CD4-positive, alpha-beta T cell (primary cell): ENCODE measurements at regions not wholly inside any gene's neighbourhood (a gene's known extent, or its start where the extent isn't known, plus 50 kb on each side); places are given as distances from the start of the nearest gene placed in this dataset.

ENCODE experiments used
- ATAC-seq: fragments of 200-7000 bp; cut with Tn5 transposase; one replicate; pipeline ENCODE4 v1.10.0; 2022; ENCODE audit warnings: mild to moderate bottlenecking; ENCODE audit not compliant: poor library complexity
- CTCF ChIA-PET: fragments of 350-600 bp; sonication (Branson Sonifier 250); formaldehyde crosslinking; loops from one replicate; lab custom pipeline; 2021; ENCODE audit warnings: antibody characterized with exemption, inconsistent platforms; lab: Charles Lee
- POLR2A ChIA-PET: fragments of 350-600 bp; sonication (Branson Sonifier 250); formaldehyde crosslinking; loops from one replicate; lab custom pipeline; 2021; ENCODE audit warnings: antibody characterized with exemption, inconsistent platforms; lab: Charles Lee
- DNase-seq, 14 experiments: peaks; one replicate each; pipeline ENCODE4 v3.0.0-alpha.2; 2013 to 2020; ENCODE audit warnings: mixed read lengths in 2 of 14
- H3K27ac ChIP-seq, 2 donors: one replicate each; pipeline versions ENCODE4 v1.5.1 to v1.7.0; 2013; ENCODE audit warnings: low read length in 2 of 2, low read depth in 1 of 2, mild to moderate bottlenecking in 1 of 2
- H3K27me3 ChIP-seq, 2 experiments: 1 replicate in 1 of 2; 2 replicates in 1 of 2; pipeline versions ENCODE4 v1.6.1 to v1.7.0; 2013; ENCODE audit warnings: low read length in 2 of 2, control low read depth in 1 of 2, mild to moderate bottlenecking in 1 of 2, moderate library complexity in 1 of 2; ENCODE audit not compliant: insufficient read depth in 2 of 2, control insufficient read depth in 1 of 2
- H3K36me3 ChIP-seq: one replicate; pipeline ENCODE4 v1.6.1; 2013; ENCODE audit warnings: low read length, control low read depth; ENCODE audit not compliant: insufficient read depth
- H3K4me1 ChIP-seq: one replicate; pipeline ENCODE4 v1.6.1; 2013; ENCODE audit warnings: low read length, control low read depth; ENCODE audit not compliant: insufficient read depth
- H3K4me3 ChIP-seq: one replicate; pipeline ENCODE4 v1.5.1; 2013; ENCODE audit warnings: mild to moderate bottlenecking, low read length, moderate library complexity
- H3K9me3 ChIP-seq, 2 experiments: 1 replicate in 1 of 2; 2 replicates in 1 of 2; pipeline versions ENCODE4 v1.6.1 to v1.7.0; 2013; ENCODE audit warnings: low read length in 2 of 2, mild to moderate bottlenecking in 2 of 2, control low read depth in 1 of 2, moderate library complexity in 1 of 2; ENCODE audit not compliant: control insufficient read depth in 1 of 2, insufficient read depth in 1 of 2
- H3K27ac Mint-ChIP-seq: one replicate; pipeline ENCODE4 v1.8.0; 2020; ENCODE audit warnings: mixed read lengths
- H3K27me3 Mint-ChIP-seq: one replicate; pipeline ENCODE4 v1.8.0; 2021; ENCODE audit warnings: mixed read lengths
- H3K36me3 Mint-ChIP-seq: one replicate; pipeline ENCODE4 v1.8.0; 2021; ENCODE audit warnings: low read depth, mixed read lengths
- H3K4me1 Mint-ChIP-seq: one replicate; pipeline ENCODE4 v1.8.0; 2021; ENCODE audit warnings: low read depth, mixed read lengths
- H3K4me3 Mint-ChIP-seq: one replicate; pipeline ENCODE4 v1.8.0; 2020; ENCODE audit warnings: mild to moderate bottlenecking, mixed read lengths
- H3K9me3 Mint-ChIP-seq: one replicate; pipeline ENCODE4 v1.8.0; 2020; ENCODE audit warnings: mixed read lengths
- intact Hi-C, 2 experiments: fragments of 100-400 bp; cut with DNase I in 1 of 2; cut with micrococcal nuclease in 1 of 2; formaldehyde crosslinking; loops; one replicate each; pipeline versions ENCODE4 v1.15.1 to v1.9.0; 2023 to 2025; cut with DNase I, micrococcal nuclease
- TF ChIP-seq, protein P1 (sequence below): fragments of 200-600 bp; IDR thresholded peaks from one replicate; pipeline ENCODE4 v1.8.0; 2022; ENCODE audit warnings: antibody characterized with exemption, mild to moderate bottlenecking

DNA sequence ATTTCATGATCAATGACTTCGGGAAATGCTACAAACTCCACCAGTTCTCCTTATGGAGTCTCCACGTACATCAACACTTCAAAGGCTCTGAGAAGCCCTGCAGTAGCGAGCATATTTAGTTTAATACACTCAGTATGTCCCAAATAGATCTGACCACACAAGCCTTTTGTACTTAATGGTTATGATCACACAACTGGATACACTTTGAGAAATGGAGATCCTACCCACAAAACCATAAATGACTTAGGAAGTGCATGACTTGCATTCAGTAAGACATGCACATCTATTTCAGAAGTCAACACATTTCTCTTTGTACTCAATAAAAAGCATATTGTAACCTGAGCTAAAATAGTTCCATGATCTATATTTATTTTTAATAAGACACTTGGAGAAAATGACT is 103.6 kb upstream of the SPATA12 start:
- TF ChIP-seq, protein P1, sequence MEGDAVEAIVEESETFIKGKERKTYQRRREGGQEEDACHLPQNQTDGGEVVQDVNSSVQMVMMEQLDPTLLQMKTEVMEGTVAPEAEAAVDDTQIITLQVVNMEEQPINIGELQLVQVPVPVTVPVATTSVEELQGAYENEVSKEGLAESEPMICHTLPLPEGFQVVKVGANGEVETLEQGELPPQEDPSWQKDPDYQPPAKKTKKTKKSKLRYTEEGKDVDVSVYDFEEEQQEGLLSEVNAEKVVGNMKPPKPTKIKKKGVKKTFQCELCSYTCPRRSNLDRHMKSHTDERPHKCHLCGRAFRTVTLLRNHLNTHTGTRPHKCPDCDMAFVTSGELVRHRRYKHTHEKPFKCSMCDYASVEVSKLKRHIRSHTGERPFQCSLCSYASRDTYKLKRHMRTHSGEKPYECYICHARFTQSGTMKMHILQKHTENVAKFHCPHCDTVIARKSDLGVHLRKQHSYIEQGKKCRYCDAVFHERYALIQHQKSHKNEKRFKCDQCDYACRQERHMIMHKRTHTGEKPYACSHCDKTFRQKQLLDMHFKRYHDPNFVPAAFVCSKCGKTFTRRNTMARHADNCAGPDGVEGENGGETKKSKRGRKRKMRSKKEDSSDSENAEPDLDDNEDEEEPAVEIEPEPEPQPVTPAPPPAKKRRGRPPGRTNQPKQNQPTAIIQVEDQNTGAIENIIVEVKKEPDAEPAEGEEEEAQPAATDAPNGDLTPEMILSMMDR: no peak
- H3K4me1 Mint-ChIP-seq: no peaks in the 10 kb centered on the region
- H3K9me3 Mint-ChIP-seq: no peaks in the 10 kb centered on the region
- POLR2A ChIA-PET: no interaction called here
- H3K4me3 ChIP-seq: no peak overlapping the region
- ATAC-seq: no peak
- no peaks in the 10 kb centered on the region for H3K4me1 ChIP-seq
- no peaks in the 10 kb centered on the region for H3K9me3 ChIP-seq
- H3K27ac ChIP-seq: no peak overlapping the region
- CTCF ChIA-PET: no interaction called here
- H3K4me3 Mint-ChIP-seq: no peak overlapping the region
- intact Hi-C loops: no loop called here
- H3K27me3 Mint-ChIP-seq: no peaks in the 10 kb centered on the region
- H3K36me3 ChIP-seq: no peaks in the 10 kb centered on the region
- no peaks in the 10 kb centered on the region for H3K27me3 ChIP-seq
- H3K27ac Mint-ChIP-seq: no peak overlapping the region
- H3K36me3 Mint-ChIP-seq: no peaks in the 10 kb centered on the region
- DNase-seq: no peak

DNA sequence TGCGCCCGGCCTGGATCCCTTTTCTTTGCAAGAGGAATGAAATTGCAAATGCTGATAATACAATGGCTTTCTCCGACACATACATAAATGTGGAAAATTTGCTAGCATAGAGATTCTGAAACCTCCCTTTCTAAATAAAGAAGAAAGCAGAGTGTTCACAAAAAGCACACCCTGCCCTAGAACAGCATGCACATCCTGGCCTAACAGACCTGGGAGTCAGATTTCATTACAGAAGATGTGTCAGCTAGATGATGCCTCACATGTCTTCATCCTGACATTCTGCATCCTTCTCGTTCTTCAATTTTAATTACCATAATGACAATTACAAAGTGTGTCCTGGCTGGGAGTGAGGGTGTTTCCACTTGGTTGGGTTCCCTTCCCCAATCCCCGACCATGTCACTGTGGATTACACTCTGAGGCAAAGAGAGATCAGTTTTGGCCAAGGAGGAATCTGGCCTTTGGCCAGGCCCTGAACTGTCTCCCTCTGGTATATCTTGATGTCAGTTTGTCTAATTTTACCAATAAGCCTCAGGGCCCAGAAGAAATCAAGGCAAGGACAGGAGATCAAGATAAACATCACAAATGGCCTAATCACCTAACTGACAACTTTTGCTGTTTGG is 104.9 kb upstream of the SPATA12 start:
- intact Hi-C loops: no loop called here
- Mint-ChIP-seq H3K4me1 (no peaks in the 10 kb centered on the region), H3K27me3 (no peaks in the 10 kb centered on the region), H3K4me3 (no peak overlapping the region), H3K36me3 (no peaks in the 10 kb centered on the region), H3K27ac (no peak overlapping the region), H3K9me3 (no peaks in the 10 kb centered on the region)
- Histone ChIP-seq H3K27ac (no peak overlapping the region), H3K4me1 (no peaks in the 10 kb centered on the region), H3K4me3 (no peak overlapping the region), H3K9me3 (no peaks in the 10 kb centered on the region), H3K36me3 (no peaks in the 10 kb centered on the region), H3K27me3 (no peaks in the 10 kb centered on the region)
- POLR2A ChIA-PET: no interaction called here
- TF ChIP-seq, protein P1: no peak
- ATAC-seq (no peak), DNase-seq (no peak)
- CTCF ChIA-PET: no interaction called here

DNA sequence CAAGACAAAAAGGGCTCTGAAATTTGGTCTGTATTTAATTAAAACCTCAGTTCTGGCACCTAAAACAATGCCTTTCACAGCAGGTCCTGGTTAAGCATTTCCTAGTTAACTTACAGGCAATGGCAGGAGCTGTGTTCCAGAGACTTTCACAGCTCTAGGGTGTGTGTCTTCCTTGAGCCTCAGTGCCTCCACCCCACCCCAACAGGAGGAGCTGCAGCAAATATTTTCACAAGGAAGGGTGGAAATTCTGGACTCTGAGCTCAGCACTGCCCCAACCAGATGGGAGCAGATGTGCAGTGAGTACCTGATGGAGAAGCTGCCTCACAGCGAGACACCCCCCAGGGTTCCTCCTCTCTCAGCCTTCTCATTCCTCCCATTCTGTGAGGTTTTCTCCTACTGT is 106.3 kb upstream of the SPATA12 start:
- H3K9me3 Mint-ChIP-seq: no peaks in the 10 kb centered on the region
- POLR2A ChIA-PET: interaction anchor here (1.0 kb wide), 2 partner anchors 12 to 36 kb away, joined by 3 to 4 read pairs; no protein-coding TSS in a partner anchor
- H3K36me3 Mint-ChIP-seq: no peaks in the 10 kb centered on the region
- intact Hi-C loops: no loop called here
- no peak for ATAC-seq
- no peaks in the 10 kb centered on the region for H3K36me3 ChIP-seq
- H3K4me3 Mint-ChIP-seq: no peak overlapping the region
- TF ChIP-seq, protein P1: no peak
- H3K4me1 Mint-ChIP-seq: no peaks in the 10 kb centered on the region
- CTCF ChIA-PET: no interaction called here
- H3K27me3 ChIP-seq: no peaks in the 10 kb centered on the region
- H3K4me1 ChIP-seq: no peaks in the 10 kb centered on the region
- no peaks in the 10 kb centered on the region for H3K27me3 Mint-ChIP-seq
- H3K4me3 ChIP-seq: no peak overlapping the region
- no peaks in the 10 kb centered on the region for H3K9me3 ChIP-seq
- no peak for DNase-seq
- no peak overlapping the region for H3K27ac ChIP-seq
- H3K27ac Mint-ChIP-seq: no peak overlapping the region
